HEK293 (cell line): ENCODE measurements at regions not wholly inside any gene's neighbourhood (a gene's known extent, or its start where the extent isn't known, plus 50 kb on each side); places are given as distances from the start of the nearest gene placed in this dataset.
"Not testable (repeated sequence)": the region's sequence is repeated elsewhere in the genome, so short reads cannot be mapped to it uniquely, and the experiment has no call there.

Experiments
- CTCF ChIA-PET: fragments of 350-600 bp; formaldehyde crosslinking; extraction: SDS; loops from one replicate; lab custom pipeline; 2021; ENCODE audit warnings: antibody characterized with exemption; lab: Yijun Ruan, JAX
- POLR2A ChIA-PET: fragments of 300-600 bp; formaldehyde crosslinking; extraction: SDS; loops from one replicate; lab custom pipeline; 2020; ENCODE audit warnings: antibody characterized with exemption, inconsistent platforms; lab: Yijun Ruan, JAX
- H3K27ac ChIP-seq: fragments of 200-500 bp; sonication (Bioruptor generic); 2 replicates; pipeline ENCODE4 v1.5.1; 2014; ENCODE audit warnings: low read depth, low read length, control low read depth, inconsistent platforms; ENCODE audit errors: extremely low read depth
- H3K36me3 ChIP-seq, 2 experiments: fragments of 200-500 bp in 1 of 2; sonication (Bioruptor generic) in 1 of 2; 1 replicate in 1 of 2; 2 replicates in 1 of 2; pipeline ENCODE4 v1.5.1; 2014 to 2017; ENCODE audit warnings: inconsistent platforms in 2 of 2, low read length in 2 of 2; ENCODE audit not compliant: control insufficient read depth in 2 of 2, insufficient read depth in 1 of 2
- H3K4me1 ChIP-seq: fragments of 200-500 bp; sonication (Bioruptor generic); 2 replicates; pipeline ENCODE4 v1.5.1; 2014; ENCODE audit warnings: mild to moderate bottlenecking, low read length, inconsistent platforms; ENCODE audit not compliant: control insufficient read depth, insufficient read depth
- H3K4me3 ChIP-seq: 2 replicates; pipeline ENCODE4 v1.5.1; 2011; ENCODE audit warnings: low read depth, mild to moderate bottlenecking, control low read depth, low read length, moderate library complexity
- H3K9me3 ChIP-seq: fragments of 200-500 bp; sonication (Bioruptor generic); 2 replicates; pipeline ENCODE4 v1.5.1; 2014; ENCODE audit warnings: low read depth, low read length, inconsistent platforms; ENCODE audit not compliant: control insufficient read depth, insufficient read depth
- EGR2 ChIP-seq: fragments of 450-650 bp; formaldehyde crosslinking; IDR thresholded peaks from 2 replicates; pipeline ENCODE4 v1.5.1; 2016; ENCODE audit warnings: low read depth, missing biosample characterization, missing genetic modification characterization
- FEZF1 ChIP-seq: fragments of 450-650 bp; formaldehyde crosslinking; IDR thresholded peaks from 2 replicates; pipeline ENCODE4 v1.5.1; 2016; ENCODE audit warnings: missing biosample characterization, missing genetic modification characterization
- GLIS2 ChIP-seq: fragments of 450-650 bp; formaldehyde crosslinking; IDR thresholded peaks from 2 replicates; pipeline ENCODE4 v1.5.1; 2016; ENCODE audit warnings: missing biosample characterization, missing genetic modification characterization
- ZBTB21 ChIP-seq: fragments of 450-650 bp; formaldehyde crosslinking; IDR thresholded peaks from 2 replicates; pipeline ENCODE4 v1.5.1; 2017; ENCODE audit warnings: missing biosample characterization, missing genetic modification characterization
- ZNF16 ChIP-seq: fragments of 450-650 bp; formaldehyde crosslinking; IDR thresholded peaks from 2 replicates; pipeline ENCODE4 v1.5.1; 2016; ENCODE audit warnings: low read depth, missing biosample characterization, missing genetic modification characterization
- ZNF174 ChIP-seq: fragments of 450-650 bp; formaldehyde crosslinking; IDR thresholded peaks from 2 replicates; pipeline ENCODE4 v1.5.0; 2017; ENCODE audit warnings: missing biosample characterization, mild to moderate bottlenecking, missing genetic modification characterization
- ZNF2 ChIP-seq: fragments of 450-650 bp; formaldehyde crosslinking; IDR thresholded peaks from 2 replicates; pipeline ENCODE4 v1.5.1; 2016; ENCODE audit warnings: missing biosample characterization, missing genetic modification characterization
- ZNF202 ChIP-seq: fragments of 450-650 bp; formaldehyde crosslinking; IDR thresholded peaks from 2 replicates; pipeline ENCODE4 v1.5.1; 2016; ENCODE audit warnings: missing biosample characterization, missing genetic modification characterization, borderline replicate concordance
- ZNF274 ChIP-seq, 2 experiments: fragments of 200-500 bp in 1 of 2; fragments of 450-650 bp in 1 of 2; sonication (Bioruptor generic) in 1 of 2; formaldehyde crosslinking in 1 of 2; IDR thresholded peaks; 2 replicates each; pipeline versions ENCODE4 v1.5.1 to v1.6.1; 2014 to 2016; ENCODE audit warnings: borderline replicate concordance in 1 of 2, inconsistent platforms in 1 of 2, low read length in 1 of 2, missing biosample characterization in 1 of 2, missing genetic modification characterization in 1 of 2
- ZNF292 ChIP-seq: fragments of 450-650 bp; formaldehyde crosslinking; IDR thresholded peaks from 2 replicates; pipeline ENCODE4 v1.5.1; 2016; ENCODE audit warnings: low read depth, missing biosample characterization, missing genetic modification characterization, borderline replicate concordance
- ZNF311 ChIP-seq: fragments of 450-650 bp; formaldehyde crosslinking; IDR thresholded peaks from 2 replicates; pipeline ENCODE4 v1.5.1; 2017; ENCODE audit warnings: missing biosample characterization, missing genetic modification characterization, borderline replicate concordance
- ZNF324 ChIP-seq: fragments of 450-650 bp; formaldehyde crosslinking; IDR thresholded peaks from 2 replicates; pipeline ENCODE4 v1.5.1; 2016; ENCODE audit warnings: missing biosample characterization, missing genetic modification characterization
- ZNF341 ChIP-seq: fragments of 450-650 bp; formaldehyde crosslinking; IDR thresholded peaks from 2 replicates; pipeline ENCODE4; 2016; ENCODE audit warnings: low read depth, missing biosample characterization, missing genetic modification characterization
- ZNF416 ChIP-seq: fragments of 450-650 bp; formaldehyde crosslinking; IDR thresholded peaks from 2 replicates; pipeline ENCODE4 v1.5.1; 2016; ENCODE audit warnings: missing biosample characterization, missing genetic modification characterization
- ZNF544 ChIP-seq: fragments of 450-650 bp; formaldehyde crosslinking; IDR thresholded peaks from 2 replicates; pipeline ENCODE4 v1.5.0; 2017; ENCODE audit warnings: missing biosample characterization, missing genetic modification characterization
- ZNF600 ChIP-seq: fragments of 450-650 bp; formaldehyde crosslinking; IDR thresholded peaks from 2 replicates; pipeline ENCODE4 v1.5.1; 2016; ENCODE audit warnings: missing biosample characterization, missing genetic modification characterization
- ZNF677 ChIP-seq: fragments of 450-650 bp; IDR thresholded peaks from 2 replicates; pipeline ENCODE4 v1.5.0; 2018; ENCODE audit warnings: missing biosample characterization, mild to moderate bottlenecking, missing genetic modification characterization, moderate library complexity
- TF ChIP-seq, protein P1 (sequence below): fragments of 450-650 bp; formaldehyde crosslinking; IDR thresholded peaks from 2 replicates; pipeline ENCODE4 v1.5.1; 2016; ENCODE audit warnings: missing biosample characterization, missing genetic modification characterization
- TF ChIP-seq, protein P2 (sequence below): fragments of 450-650 bp; IDR thresholded peaks from 2 replicates; pipeline ENCODE4 v1.5.1; 2018; ENCODE audit warnings: missing biosample characterization, missing genetic modification characterization
- TF ChIP-seq, protein P3 (sequence below): fragments of 450-650 bp; formaldehyde crosslinking; IDR thresholded peaks from 2 replicates; pipeline ENCODE4 v1.5.1; 2016; ENCODE audit warnings: missing biosample characterization, missing genetic modification characterization
- TF ChIP-seq, protein P4 (sequence below): fragments of 450-650 bp; formaldehyde crosslinking; IDR thresholded peaks from 2 replicates; pipeline ENCODE4 v1.5.1; 2017; ENCODE audit warnings: missing biosample characterization, missing genetic modification characterization

DNA sequence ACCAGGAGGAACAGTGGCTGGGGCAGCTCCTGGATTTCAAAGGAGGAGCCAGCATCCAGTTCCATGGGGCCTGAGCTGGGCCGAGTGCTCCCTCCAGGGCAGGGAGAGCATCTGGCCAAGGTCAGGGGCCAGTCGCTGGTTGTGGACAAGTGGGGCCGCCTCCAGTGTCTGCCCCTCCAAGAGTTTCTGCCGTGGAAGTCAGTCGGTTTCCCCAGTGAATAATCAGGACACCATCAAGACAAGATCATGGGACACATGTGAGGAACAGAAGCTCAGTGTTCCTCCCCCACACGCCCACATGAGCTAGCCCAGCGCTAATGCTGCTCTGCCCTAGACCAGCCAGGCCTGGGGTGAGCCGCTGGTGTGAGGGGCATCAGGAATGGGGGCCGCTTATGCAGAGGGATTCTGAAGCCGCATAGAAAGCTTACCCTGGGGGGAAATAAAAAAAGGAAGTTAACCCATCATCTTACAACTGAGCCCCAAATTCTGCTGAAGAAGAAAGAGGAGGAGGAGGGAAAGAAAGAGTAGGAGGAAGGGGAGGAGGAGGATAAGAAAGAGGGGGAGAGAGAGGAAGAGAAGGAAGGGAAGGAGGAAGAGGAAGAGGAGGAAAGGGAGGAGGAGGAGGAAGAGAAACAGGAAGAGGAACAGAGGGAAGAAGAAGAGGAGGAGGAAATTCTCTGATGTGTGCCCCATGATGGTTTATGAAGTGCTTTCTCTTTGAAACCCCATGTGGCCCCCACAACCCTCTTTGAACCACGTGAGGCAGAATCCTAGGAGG is 198.4 kb downstream of the MATN1 start (continued):
- TF ChIP-seq, protein P1, sequence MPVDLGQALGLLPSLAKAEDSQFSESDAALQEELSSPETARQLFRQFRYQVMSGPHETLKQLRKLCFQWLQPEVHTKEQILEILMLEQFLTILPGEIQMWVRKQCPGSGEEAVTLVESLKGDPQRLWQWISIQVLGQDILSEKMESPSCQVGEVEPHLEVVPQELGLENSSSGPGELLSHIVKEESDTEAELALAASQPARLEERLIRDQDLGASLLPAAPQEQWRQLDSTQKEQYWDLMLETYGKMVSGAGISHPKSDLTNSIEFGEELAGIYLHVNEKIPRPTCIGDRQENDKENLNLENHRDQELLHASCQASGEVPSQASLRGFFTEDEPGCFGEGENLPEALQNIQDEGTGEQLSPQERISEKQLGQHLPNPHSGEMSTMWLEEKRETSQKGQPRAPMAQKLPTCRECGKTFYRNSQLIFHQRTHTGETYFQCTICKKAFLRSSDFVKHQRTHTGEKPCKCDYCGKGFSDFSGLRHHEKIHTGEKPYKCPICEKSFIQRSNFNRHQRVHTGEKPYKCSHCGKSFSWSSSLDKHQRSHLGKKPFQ (tag by site-specific recombination), result no peak
- TF ChIP-seq ZNF544 (tag by site-specific recombination) (no peak), ZNF324 (tag by site-specific recombination) (no peak), ZNF274 (IDR thresholded peaks at IDR 0.05; ENCODE audit: low read length) (no peak), ZNF274 (tag by site-specific recombination; IDR thresholded peaks at IDR 0.05; ENCODE audit: borderline replicate concordance) (no peak), GLIS2 (tag by site-specific recombination) (no peak), EGR2 (tag by site-specific recombination) (peak; percentile 88), ZNF202 (no peak), ZNF311 (tag by site-specific recombination) (no peak), ZNF677 (tag by site-specific recombination) (no peak)
- TF ChIP-seq, protein P2, sequence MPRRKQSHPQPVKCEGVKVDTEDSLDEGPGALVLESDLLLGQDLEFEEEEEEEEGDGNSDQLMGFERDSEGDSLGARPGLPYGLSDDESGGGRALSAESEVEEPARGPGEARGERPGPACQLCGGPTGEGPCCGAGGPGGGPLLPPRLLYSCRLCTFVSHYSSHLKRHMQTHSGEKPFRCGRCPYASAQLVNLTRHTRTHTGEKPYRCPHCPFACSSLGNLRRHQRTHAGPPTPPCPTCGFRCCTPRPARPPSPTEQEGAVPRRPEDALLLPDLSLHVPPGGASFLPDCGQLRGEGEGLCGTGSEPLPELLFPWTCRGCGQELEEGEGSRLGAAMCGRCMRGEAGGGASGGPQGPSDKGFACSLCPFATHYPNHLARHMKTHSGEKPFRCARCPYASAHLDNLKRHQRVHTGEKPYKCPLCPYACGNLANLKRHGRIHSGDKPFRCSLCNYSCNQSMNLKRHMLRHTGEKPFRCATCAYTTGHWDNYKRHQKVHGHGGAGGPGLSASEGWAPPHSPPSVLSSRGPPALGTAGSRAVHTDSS (tag by site-specific recombination), result peak; percentile 63
- TF ChIP-seq, protein P3, sequence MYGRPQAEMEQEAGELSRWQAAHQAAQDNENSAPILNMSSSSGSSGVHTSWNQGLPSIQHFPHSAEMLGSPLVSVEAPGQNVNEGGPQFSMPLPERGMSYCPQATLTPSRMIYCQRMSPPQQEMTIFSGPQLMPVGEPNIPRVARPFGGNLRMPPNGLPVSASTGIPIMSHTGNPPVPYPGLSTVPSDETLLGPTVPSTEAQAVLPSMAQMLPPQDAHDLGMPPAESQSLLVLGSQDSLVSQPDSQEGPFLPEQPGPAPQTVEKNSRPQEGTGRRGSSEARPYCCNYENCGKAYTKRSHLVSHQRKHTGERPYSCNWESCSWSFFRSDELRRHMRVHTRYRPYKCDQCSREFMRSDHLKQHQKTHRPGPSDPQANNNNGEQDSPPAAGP (tag by site-specific recombination), result no peak

DNA sequence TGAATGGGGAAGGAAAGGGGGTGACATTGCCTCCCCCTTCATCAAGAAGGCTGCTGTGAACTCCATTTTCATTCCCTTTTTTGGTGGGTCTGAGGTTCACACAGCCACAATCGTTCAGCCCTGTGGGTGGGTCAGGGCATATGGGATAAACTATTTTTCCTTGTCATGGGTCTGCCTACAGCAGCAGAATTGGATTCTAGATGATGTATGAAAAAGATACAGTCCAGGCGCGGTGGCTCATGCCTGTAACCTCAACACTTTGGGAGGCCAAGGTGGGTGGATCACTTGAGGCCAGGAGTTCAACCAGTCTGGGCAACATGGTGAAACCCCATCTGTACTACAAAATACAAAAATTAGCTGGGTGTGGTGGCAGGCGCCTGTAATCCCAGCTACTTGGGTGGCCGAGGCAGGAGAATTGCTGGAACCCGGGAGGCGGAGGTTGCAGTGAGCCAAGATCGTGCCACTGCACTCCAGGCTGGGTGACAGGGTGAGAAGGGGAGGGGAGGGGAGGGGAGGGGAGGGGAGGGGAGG is 199.3 kb downstream of the MATN1 start:
- H3K9me3 ChIP-seq, H3K36me3 ChIP-seq, H3K4me3 ChIP-seq, POLR2A ChIA-PET, H3K4me1 ChIP-seq, H3K27ac ChIP-seq: not testable (repeated sequence)
- CTCF ChIA-PET, result interaction anchor here (0.6 to 1.1 kb wide), 2 partner anchors 14 to 1191 kb away, joined by 3 read pairs; no protein-coding TSS in a partner anchor

DNA sequence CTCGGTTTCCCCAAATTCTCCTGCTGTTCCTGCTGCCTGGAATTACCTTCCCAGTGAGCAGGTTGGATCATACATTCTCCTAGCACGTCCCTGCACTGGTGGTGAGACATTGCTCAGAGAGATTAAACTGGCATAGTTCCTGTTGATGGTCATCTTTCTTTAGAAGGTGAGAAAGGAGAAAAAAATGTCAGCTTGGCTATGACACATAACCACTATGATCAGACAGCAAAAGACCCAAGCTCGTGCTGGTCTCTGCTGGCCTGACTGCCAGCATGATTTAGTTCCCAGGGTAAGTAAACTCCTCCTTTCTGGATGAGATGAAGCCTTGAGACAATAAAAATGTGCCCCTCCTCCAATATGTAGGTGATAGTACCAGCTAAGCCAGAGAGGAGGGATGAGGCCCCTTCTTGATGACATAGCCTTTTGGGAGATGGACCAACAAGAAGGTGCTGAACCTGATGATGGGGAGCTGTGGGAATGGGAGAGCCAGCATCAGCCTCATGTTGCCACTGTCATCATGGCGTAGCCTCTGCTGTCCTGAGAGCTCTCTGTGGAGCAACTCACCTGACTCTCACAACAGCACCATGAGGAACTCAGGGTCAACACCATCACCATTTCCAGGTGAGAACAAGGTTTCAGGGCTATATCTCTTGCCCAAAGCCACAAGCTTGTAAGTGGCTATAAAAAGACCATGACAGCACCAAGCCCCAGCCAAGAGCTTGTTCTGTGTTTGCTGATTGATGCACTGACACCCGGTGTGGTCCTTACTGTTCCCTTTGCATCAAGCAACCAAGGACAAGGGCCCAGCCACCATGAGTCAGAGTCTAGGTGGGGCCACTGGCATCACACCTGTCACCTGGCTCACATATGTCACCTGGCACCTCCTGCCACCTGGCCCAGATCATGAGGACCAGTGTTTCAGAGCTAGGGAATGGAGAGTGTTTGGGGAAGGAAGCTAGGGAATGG is 200.0 kb downstream of the MATN1 start:
- no peaks in the 10 kb centered on the region for H3K4me1 ChIP-seq
- H3K9me3 ChIP-seq, result no peaks in the 10 kb centered on the region
- no peaks in the 10 kb centered on the region for H3K36me3 ChIP-seq
- H3K4me3 ChIP-seq, result no peak overlapping the region
- H3K27ac ChIP-seq, result no peak overlapping the region
- CTCF ChIA-PET, result interaction anchor here (0.6 to 1.1 kb wide), 2 partner anchors 13 to 1190 kb away, joined by 3 read pairs; no protein-coding TSS in a partner anchor
- POLR2A ChIA-PET, result no interaction called here
- TF ChIP-seq ZNF600 (tag by site-specific recombination), result no peak
- TF ChIP-seq ZBTB21 (tag by site-specific recombination), result no peak
- TF ChIP-seq, protein P4, sequence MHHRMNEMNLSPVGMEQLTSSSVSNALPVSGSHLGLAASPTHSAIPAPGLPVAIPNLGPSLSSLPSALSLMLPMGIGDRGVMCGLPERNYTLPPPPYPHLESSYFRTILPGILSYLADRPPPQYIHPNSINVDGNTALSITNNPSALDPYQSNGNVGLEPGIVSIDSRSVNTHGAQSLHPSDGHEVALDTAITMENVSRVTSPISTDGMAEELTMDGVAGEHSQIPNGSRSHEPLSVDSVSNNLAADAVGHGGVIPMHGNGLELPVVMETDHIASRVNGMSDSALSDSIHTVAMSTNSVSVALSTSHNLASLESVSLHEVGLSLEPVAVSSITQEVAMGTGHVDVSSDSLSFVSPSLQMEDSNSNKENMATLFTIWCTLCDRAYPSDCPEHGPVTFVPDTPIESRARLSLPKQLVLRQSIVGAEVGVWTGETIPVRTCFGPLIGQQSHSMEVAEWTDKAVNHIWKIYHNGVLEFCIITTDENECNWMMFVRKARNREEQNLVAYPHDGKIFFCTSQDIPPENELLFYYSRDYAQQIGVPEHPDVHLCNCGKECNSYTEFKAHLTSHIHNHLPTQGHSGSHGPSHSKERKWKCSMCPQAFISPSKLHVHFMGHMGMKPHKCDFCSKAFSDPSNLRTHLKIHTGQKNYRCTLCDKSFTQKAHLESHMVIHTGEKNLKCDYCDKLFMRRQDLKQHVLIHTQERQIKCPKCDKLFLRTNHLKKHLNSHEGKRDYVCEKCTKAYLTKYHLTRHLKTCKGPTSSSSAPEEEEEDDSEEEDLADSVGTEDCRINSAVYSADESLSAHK (tag by site-specific recombination), result no peak
- TF ChIP-seq ZNF341 (tag by site-specific recombination), result no peak
- no peak for TF ChIP-seq ZNF2 (tag by site-specific recombination)
- no peak for TF ChIP-seq FEZF1 (tag by site-specific recombination)
- no peak for TF ChIP-seq ZNF174 (tag by site-specific recombination)
- no peak for TF ChIP-seq ZNF292 (tag by site-specific recombination)
- TF ChIP-seq ZNF416 (tag by site-specific recombination), result no peak
- no peak for TF ChIP-seq ZNF16
